Heart left ventricle (tissue), 13 donors: ENCODE measurements at regions not wholly inside any gene's neighbourhood (a gene's known extent, or its start where the extent isn't known, plus 50 kb on each side); places are given as distances from the start of the nearest gene placed in this dataset.

ENCODE experiments used
- POLR2A ChIP-seq, 2 donors: fragments of 450-650 bp; IDR thresholded peaks; one replicate each; pipeline ENCODE4 v1.6.1; 2017; ENCODE audit warnings: antibody characterized with exemption in 2 of 2, mild to moderate bottlenecking in 2 of 2, moderate library complexity in 2 of 2
- TF ChIP-seq, protein P1 (sequence below), 12 donors: fragments of 200-600 bp; sonication (generic) in 4 of 12; IDR thresholded peaks; one replicate each; pipeline versions ENCODE4 v1.5.0 to v1.8.0; 2018 to 2022; ENCODE audit warnings: antibody characterized with exemption in 12 of 12, mild to moderate bottlenecking in 5 of 12
- donor health status: ischemic (EF 13 %, LVEDD 7.1; RV severe dilation, severe dysfunction).
- donor health status: DM: no; HTN: yes; CAD: no.
- donor health status: DM: no; HTN: no; CAD: no.
- donor health status: ischemic (EF 25% LVEDD 6.9; RV normal size, moderate dysfunction).
- donor health status: ischemic (EF 25% LVEDD 5.7; RV mildly dilated, moderate dysfunction).
- donor health status: ischemic (EF 35%, LVEDD 5.7; RV mildly dilated, moderate dysfunction).
- donor health status: nonischemic (EF 11% LVEDD 7.7; RV severe dilation, severe dysfunction).
- donor health status: DM: yes; HTN: yes; CAD: no.
- donor health status: PGD.
- donor health status: ischemic (EF 29% LVEDD 5.4; RV normal size, mild dysfunction).
- donor health status: nonischemic (EF 23%, LVEDD 6.1; RV moderate dilation, normal function).

GRCh38 chr11:130650456-130651030 lies 202.1 kb downstream of the ADAMTS15 start:
- TF ChIP-seq, protein P1, sequence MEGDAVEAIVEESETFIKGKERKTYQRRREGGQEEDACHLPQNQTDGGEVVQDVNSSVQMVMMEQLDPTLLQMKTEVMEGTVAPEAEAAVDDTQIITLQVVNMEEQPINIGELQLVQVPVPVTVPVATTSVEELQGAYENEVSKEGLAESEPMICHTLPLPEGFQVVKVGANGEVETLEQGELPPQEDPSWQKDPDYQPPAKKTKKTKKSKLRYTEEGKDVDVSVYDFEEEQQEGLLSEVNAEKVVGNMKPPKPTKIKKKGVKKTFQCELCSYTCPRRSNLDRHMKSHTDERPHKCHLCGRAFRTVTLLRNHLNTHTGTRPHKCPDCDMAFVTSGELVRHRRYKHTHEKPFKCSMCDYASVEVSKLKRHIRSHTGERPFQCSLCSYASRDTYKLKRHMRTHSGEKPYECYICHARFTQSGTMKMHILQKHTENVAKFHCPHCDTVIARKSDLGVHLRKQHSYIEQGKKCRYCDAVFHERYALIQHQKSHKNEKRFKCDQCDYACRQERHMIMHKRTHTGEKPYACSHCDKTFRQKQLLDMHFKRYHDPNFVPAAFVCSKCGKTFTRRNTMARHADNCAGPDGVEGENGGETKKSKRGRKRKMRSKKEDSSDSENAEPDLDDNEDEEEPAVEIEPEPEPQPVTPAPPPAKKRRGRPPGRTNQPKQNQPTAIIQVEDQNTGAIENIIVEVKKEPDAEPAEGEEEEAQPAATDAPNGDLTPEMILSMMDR (IDR thresholded peaks at IDR 0.05), result no peak
- no peak for TF ChIP-seq POLR2A (IDR thresholded peaks at IDR 0.05)
